OCI-LY7 (cell line): ENCODE measurements at regions not wholly inside any gene's neighbourhood (a gene's known extent, or its start where the extent isn't known, plus 50 kb on each side); places are given as distances from the start of the nearest gene placed in this dataset.

ENCODE experiments used
- EZH2phosphoT487 ChIP-seq: fragments of 200-600 bp; sonication (generic); IDR thresholded peaks from 2 replicates; pipeline ENCODE4 v1.6.1; 2018; ENCODE audit warnings: low read depth, borderline replicate concordance, mild to moderate bottlenecking, mixed run types, antibody characterized with exemption, low read length, moderate library complexity, mixed read lengths
- TF ChIP-seq, protein P1 (sequence below): fragments of 200-600 bp; sonication (generic); conservative IDR thresholded peaks from 2 replicates; pipeline ENCODE4 v1.5.1; 2014; ENCODE audit warnings: mild to moderate bottlenecking, antibody characterized with exemption, low read length, moderate library complexity, mixed read lengths

DNA sequence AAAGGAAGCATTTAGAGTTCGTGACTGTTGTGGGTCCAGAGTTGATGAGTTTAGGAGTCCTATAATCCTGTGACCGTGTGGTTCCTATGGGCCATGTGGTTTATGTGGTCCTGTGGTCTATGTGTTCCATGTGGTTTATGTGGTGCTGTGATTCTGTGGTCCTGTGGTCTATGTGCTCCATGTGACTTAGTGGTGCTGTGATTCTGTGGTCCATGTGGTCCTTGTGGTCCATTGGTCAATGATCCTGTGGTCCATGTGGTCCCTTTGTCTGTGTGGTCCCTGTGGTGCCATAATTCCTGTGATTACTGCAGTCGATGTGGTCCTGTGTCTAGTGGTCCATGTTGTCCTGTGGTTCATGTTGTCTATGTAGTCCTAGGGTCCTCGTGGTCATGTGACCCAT, 167.3 kb downstream of the TMEM18 start:
- TF ChIP-seq, protein P1, sequence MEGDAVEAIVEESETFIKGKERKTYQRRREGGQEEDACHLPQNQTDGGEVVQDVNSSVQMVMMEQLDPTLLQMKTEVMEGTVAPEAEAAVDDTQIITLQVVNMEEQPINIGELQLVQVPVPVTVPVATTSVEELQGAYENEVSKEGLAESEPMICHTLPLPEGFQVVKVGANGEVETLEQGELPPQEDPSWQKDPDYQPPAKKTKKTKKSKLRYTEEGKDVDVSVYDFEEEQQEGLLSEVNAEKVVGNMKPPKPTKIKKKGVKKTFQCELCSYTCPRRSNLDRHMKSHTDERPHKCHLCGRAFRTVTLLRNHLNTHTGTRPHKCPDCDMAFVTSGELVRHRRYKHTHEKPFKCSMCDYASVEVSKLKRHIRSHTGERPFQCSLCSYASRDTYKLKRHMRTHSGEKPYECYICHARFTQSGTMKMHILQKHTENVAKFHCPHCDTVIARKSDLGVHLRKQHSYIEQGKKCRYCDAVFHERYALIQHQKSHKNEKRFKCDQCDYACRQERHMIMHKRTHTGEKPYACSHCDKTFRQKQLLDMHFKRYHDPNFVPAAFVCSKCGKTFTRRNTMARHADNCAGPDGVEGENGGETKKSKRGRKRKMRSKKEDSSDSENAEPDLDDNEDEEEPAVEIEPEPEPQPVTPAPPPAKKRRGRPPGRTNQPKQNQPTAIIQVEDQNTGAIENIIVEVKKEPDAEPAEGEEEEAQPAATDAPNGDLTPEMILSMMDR, result no peak
- no peak for TF ChIP-seq EZH2phosphoT487
